Adrenal gland (tissue), 9 donors: ENCODE measurements at regions not wholly inside any gene's neighbourhood (a gene's known extent, or its start where the extent isn't known, plus 50 kb on each side); places are given as distances from the start of the nearest gene placed in this dataset.

Experiments used
- DNase-seq, 7 donors: peaks; one replicate each; pipeline ENCODE4 v3.0.0-alpha.2; 2019 to 2020
- H3K27ac ChIP-seq, 5 donors: fragments of 200-600 bp; sonication (generic) in 4 of 5; 1 replicate in 3 of 5; 2 replicates in 2 of 5; pipeline versions ENCODE4 v1.5.1 to v1.8.0; 2016 to 2020; ENCODE audit warnings: mild to moderate bottlenecking in 1 of 5
- H3K27me3 ChIP-seq: fragments of 200-600 bp; 2 replicates; pipeline ENCODE4 v1.8.0; 2021
- H3K36me3 ChIP-seq, 2 donors: fragments of 200-600 bp; replicated peaks in 1 of 2; 1 replicate in 1 of 2; 2 replicates in 1 of 2; pipeline versions ENCODE4 v1.5.1 to v1.8.0; 2018 to 2022
- H3K4me1 ChIP-seq, 2 donors: fragments of 200-600 bp; replicated peaks in 1 of 2; 1 replicate in 1 of 2; 2 replicates in 1 of 2; pipeline versions ENCODE4 v1.5.1 to v1.8.0; 2018 to 2021
- H3K4me3 ChIP-seq, 4 donors: fragments of 200-600 bp; sonication (generic) in 3 of 4; one replicate each; pipeline ENCODE4 v1.5.1; 2016 to 2018
- H3K9me3 ChIP-seq, 3 donors: fragments of 200-600 bp; sonication (generic) in 1 of 3; replicated peaks in 1 of 3; 1 replicate in 2 of 3; 2 replicates in 1 of 3; pipeline versions ENCODE4 v1.5.1 to v1.8.0; 2016 to 2021
- CTCF ChIP-seq, 6 experiments: fragments of 450-650 bp in 4 of 6; fragments of 200-600 bp in 2 of 6; sonication (generic) in 1 of 6; IDR thresholded peaks; 1 replicate in 5 of 6; 2 replicates in 1 of 6; pipeline versions ENCODE4 v1.5.1 to v1.8.0; 2016 to 2021; ENCODE audit warnings: antibody characterized with exemption in 6 of 6, mild to moderate bottlenecking in 2 of 6, moderate library complexity in 1 of 6
- POLR2A ChIP-seq, 2 donors: fragments of 450-650 bp; IDR thresholded peaks; one replicate each; pipeline ENCODE4 v1.6.1; 2017; ENCODE audit warnings: antibody characterized with exemption in 2 of 2, mild to moderate bottlenecking in 2 of 2, moderate library complexity in 1 of 2
- WGBS, 4 donors: extraction: QIAGEN DNeasy Blood & Tissue Kit in 2 of 4; methylation state at CpG; one replicate each; pipeline versions ENCODE4 v1.1.5 to v1.1.7; 2013 to 2017; 5-methylcytosine and 5-hydroxymethylcytosine counted together
- intact Hi-C, 2 donors: fragments of 100-400 bp; cut with DNase I; formaldehyde crosslinking; loops; one replicate each; pipeline versions ENCODE4 v1.14.1 to v1.15.0; 2022 to 2023
- donor health status: healthy with polysubstance abuse.
- donor health status: Bipolar disorder and iron deficiency.
- donor health status: DM: yes; HTN: yes; CAD: no.
- donor health status: DM: no; HTN: no; CAD: no.
- donor health status: DM: no; HTN: no; CAD: no.

- no peak for DNase-seq
- no peaks in the 10 kb centered on the region for H3K4me1 ChIP-seq
- H3K36me3 ChIP-seq: no peaks in the 10 kb centered on the region
- intact Hi-C loops: loop anchor here in 1 of 2 donors (10.0 kb wide), 1 partner anchor 601 kb away; no protein-coding TSS in a partner anchor
- H3K9me3 ChIP-seq: no peaks in the 10 kb centered on the region
- no peaks in the 10 kb centered on the region for H3K27me3 ChIP-seq
- H3K27ac ChIP-seq: no peak overlapping the region
- no peak overlapping the region for H3K4me3 ChIP-seq
- TF ChIP-seq CTCF (IDR thresholded peaks at IDR 0.05) (no peak), POLR2A (IDR thresholded peaks at IDR 0.05) (no peak)
- WGBS, 4 donors: 92 to 98% (median 96%) methylated on average over 4 to 11 of the region's 11 CpGs
Observed at GRCh38 chr11:70813651-70814050, 415.3 kb downstream of the CTTN start.

GRCh38 chr11:70815485-70815832, 417.1 kb downstream of the CTTN start:
- H3K36me3 ChIP-seq: no peaks in the 10 kb centered on the region
- H3K4me3 ChIP-seq: no peak overlapping the region
- 84 to 86% (median 85%) methylated on average over 5 to 7 of the region's 7 CpGs; no CpG with 5 or more reads in 1 of the 4 donors for WGBS, 4 donors
- no peaks in the 10 kb centered on the region for H3K27me3 ChIP-seq
- intact Hi-C loops: loop anchor here in 1 of 2 donors (10.0 kb wide), 1 partner anchor 599 kb away; no protein-coding TSS in a partner anchor
- H3K9me3 ChIP-seq: no peaks in the 10 kb centered on the region
- no peaks in the 10 kb centered on the region for H3K4me1 ChIP-seq
- no peak for TF ChIP-seq CTCF (IDR thresholded peaks at IDR 0.05)
- TF ChIP-seq POLR2A (IDR thresholded peaks at IDR 0.05): no peak
- H3K27ac ChIP-seq: no peak overlapping the region
- DNase-seq: no peak

GRCh38 chr11:70816156-70816678, 417.9 kb downstream of the CTTN start:
- no peak for TF ChIP-seq POLR2A (IDR thresholded peaks at IDR 0.05)
- no peak for TF ChIP-seq CTCF (IDR thresholded peaks at IDR 0.05)
- intact Hi-C loops: loop anchor here in 1 of 2 donors (10.0 kb wide), 1 partner anchor 599 kb away; no protein-coding TSS in a partner anchor
- H3K4me3 ChIP-seq: no peak overlapping the region
- WGBS, 4 donors: 77 to 87% (median 84%) methylated on average over 8 to 10 of the region's 10 CpGs
- no peak for DNase-seq
- no peaks in the 10 kb centered on the region for H3K4me1 ChIP-seq
- H3K27ac ChIP-seq: no peak overlapping the region
- H3K27me3 ChIP-seq: no peaks in the 10 kb centered on the region
- H3K9me3 ChIP-seq: no peaks in the 10 kb centered on the region
- H3K36me3 ChIP-seq: no peaks in the 10 kb centered on the region

- Histone ChIP-seq H3K36me3 (no peaks in the 10 kb centered on the region), H3K4me1 (no peaks in the 10 kb centered on the region), H3K27ac (no peak overlapping the region), H3K27me3 (no peaks in the 10 kb centered on the region), H3K9me3 (no peaks in the 10 kb centered on the region), H3K4me3 (no peak overlapping the region)
- intact Hi-C loops: loop anchor here in 1 of 2 donors (10.0 kb wide), 1 partner anchor 596 kb away; no protein-coding TSS in a partner anchor
- TF ChIP-seq POLR2A (IDR thresholded peaks at IDR 0.05) (no peak), CTCF (IDR thresholded peaks at IDR 0.05) (no peak)
- WGBS, 4 donors: 75 to 88% (median 83%) methylated on average over 5 to 9 of the region's 9 CpGs
- no peak for DNase-seq
Observed at GRCh38 chr11:70818351-70818750, 420.0 kb downstream of the CTTN start.
